ENCODE measurements at regions not wholly inside any gene's neighbourhood (a gene's known extent, or its start where the extent isn't known, plus 50 kb on each side); places are given as distances from the start of the nearest gene placed in this dataset.
"Not testable (repeated sequence)": the region's sequence is repeated elsewhere in the genome, so short reads cannot be mapped to it uniquely, and the experiment has no call there.

- Histone ChIP-seq H3K27me3 (ENCODE audit: insufficient read depth, low read length) (no peaks in the 10 kb centered on the region), H3K4me3 (ENCODE audit: low read length) (no peak overlapping the region), H3K4me1 (ENCODE audit: insufficient read depth, low read length) (no peaks in the 10 kb centered on the region), H3K36me3 (ENCODE audit: insufficient read depth, low read length) (no peaks in the 10 kb centered on the region), H3K27ac (ENCODE audit: low read depth, low read length) (no peak overlapping the region), H3K9me3 (ENCODE audit: insufficient read depth, low read depth, low read length) (peaks cover 14% of the 10 kb centered on the region), H3K9ac (ENCODE audit: low read depth, low read length) (no peak overlapping the region)
- WGBS, result 91% methylated on average over 3 of the region's 3 CpGs
Observed at GRCh38 chr5:104556957-104557356, 994.4 kb upstream of the NUDT12 start.

DNA sequence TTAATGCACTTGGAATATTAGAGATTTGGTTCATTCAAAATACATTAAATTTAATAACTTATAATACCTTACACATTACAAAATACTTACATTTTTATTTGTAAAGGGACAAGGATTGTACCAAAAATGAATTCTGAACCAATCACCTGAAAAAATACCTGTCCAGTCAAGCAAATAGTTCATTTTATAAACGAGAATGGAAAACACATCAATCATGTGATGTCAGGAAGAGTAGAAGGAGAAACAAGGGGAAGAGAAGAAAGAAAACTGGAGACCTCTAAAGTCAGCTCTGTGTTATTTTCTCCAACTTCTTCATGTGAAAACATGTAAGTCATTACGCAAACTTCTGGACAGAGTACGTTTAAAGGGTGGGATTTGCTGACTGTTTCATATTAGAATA is 989.0 kb upstream of the NUDT12 start:
- Histone ChIP-seq H3K4me1 (ENCODE audit: insufficient read depth, low read length) (no peaks in the 10 kb centered on the region), H3K9me3 (ENCODE audit: insufficient read depth, low read depth, low read length) (peaks cover 4% of the 10 kb centered on the region), H3K27ac (ENCODE audit: low read depth, low read length) (no peak overlapping the region), H3K36me3 (ENCODE audit: insufficient read depth, low read length) (no peaks in the 10 kb centered on the region), H3K9ac (ENCODE audit: low read depth, low read length) (no peak overlapping the region), H3K4me3 (ENCODE audit: low read length) (no peak overlapping the region), H3K27me3 (ENCODE audit: insufficient read depth, low read length) (no peaks in the 10 kb centered on the region)
- 95% methylated on average over 2 of the region's 3 CpGs for WGBS

DNA sequence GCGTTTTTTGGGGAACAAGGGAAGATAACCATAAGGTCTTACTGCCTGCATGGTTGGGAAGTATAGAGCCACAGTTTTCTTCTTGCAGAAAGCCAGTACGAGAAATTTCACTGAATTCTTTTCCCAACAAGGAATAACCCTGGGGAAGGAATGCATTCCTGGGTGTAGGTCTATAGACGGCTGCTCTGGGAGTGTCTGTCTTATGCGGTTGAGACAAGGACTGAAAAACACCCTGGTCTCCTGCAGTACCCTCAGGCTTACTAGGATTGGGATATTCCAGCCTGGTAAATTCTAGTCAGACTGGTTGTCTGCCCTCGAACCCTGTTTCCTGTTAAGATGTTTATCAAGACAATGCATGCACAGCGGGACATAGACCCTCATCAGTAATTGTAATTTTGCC is 984.3 kb upstream of the NUDT12 start:
- not testable (repeated sequence) for H3K4me1 ChIP-seq (ENCODE audit: insufficient read depth, low read length); H3K9ac ChIP-seq (ENCODE audit: low read depth, low read length); H3K27ac ChIP-seq (ENCODE audit: low read depth, low read length); H3K9me3 ChIP-seq (ENCODE audit: insufficient read depth, low read depth, low read length); H3K4me3 ChIP-seq (ENCODE audit: low read length); H3K27me3 ChIP-seq (ENCODE audit: insufficient read depth, low read length); H3K36me3 ChIP-seq (ENCODE audit: insufficient read depth, low read length)
- WGBS, result 94% methylated on average over 6 of the region's 6 CpGs

- 96% methylated on average over 1 of the region's 1 CpG for WGBS
- no peak overlapping the region for H3K4me3 ChIP-seq (ENCODE audit: low read length)
- no peaks in the 10 kb centered on the region for H3K27me3 ChIP-seq (ENCODE audit: insufficient read depth, low read length)
- H3K27ac ChIP-seq (ENCODE audit: low read depth, low read length), result no peak overlapping the region
- no peak overlapping the region for H3K9ac ChIP-seq (ENCODE audit: low read depth, low read length)
- no peaks in the 10 kb centered on the region for H3K9me3 ChIP-seq (ENCODE audit: insufficient read depth, low read depth, low read length)
- H3K36me3 ChIP-seq (ENCODE audit: insufficient read depth, low read length), result no peaks in the 10 kb centered on the region
- H3K4me1 ChIP-seq (ENCODE audit: insufficient read depth, low read length), result no peaks in the 10 kb centered on the region
Observed at GRCh38 chr5:104541141-104541785, 978.7 kb upstream of the NUDT12 start.

- H3K9me3 ChIP-seq (ENCODE audit: insufficient read depth, low read depth, low read length), result no peaks in the 10 kb centered on the region
- no peaks in the 10 kb centered on the region for H3K4me1 ChIP-seq (ENCODE audit: insufficient read depth, low read length)
- H3K27me3 ChIP-seq (ENCODE audit: insufficient read depth, low read length), result no peaks in the 10 kb centered on the region
- WGBS, result 94% methylated on average over 1 of the region's 1 CpG
- no peak overlapping the region for H3K4me3 ChIP-seq (ENCODE audit: low read length)
- no peak overlapping the region for H3K9ac ChIP-seq (ENCODE audit: low read depth, low read length)
- H3K27ac ChIP-seq (ENCODE audit: low read depth, low read length), result no peak overlapping the region
- H3K36me3 ChIP-seq (ENCODE audit: insufficient read depth, low read length), result no peaks in the 10 kb centered on the region
Observed at GRCh38 chr5:104540448-104540847, 977.9 kb upstream of the NUDT12 start.

DNA sequence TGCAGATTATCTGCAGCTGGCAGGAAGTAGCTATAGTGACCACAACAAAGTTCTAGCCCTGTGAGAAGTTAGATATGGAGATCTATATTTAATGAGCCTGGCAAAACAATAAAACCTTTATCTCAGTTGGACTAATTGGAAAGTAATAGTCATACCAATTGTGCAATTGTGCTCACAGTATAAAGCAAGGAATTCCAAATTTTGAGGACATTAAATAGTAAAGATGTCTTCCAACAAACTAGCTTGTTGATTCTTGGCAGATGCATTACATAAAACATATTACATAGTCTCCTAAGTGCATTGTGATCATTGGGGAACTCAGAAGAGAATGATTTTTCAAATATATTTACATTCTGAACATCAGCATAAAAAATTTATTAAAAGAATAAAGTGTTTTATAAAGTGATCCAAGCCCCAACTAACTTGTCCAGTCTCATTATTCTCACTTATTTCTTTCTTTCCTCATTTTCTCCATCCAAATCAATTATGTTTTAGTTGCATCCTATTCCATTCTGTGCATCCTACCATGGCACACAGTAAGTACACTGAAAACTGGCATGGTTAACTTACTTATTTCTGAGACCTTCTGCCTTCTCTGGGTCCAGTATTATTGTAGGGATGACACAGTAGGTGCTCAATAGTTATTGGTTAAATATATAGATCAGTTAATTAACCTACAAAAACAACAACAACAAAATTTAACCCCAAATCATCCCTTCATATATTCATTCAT is 977.2 kb upstream of the NUDT12 start:
- Histone ChIP-seq H3K9ac (ENCODE audit: low read depth, low read length) (no peak overlapping the region), H3K9me3 (ENCODE audit: insufficient read depth, low read depth, low read length) (no peaks in the 10 kb centered on the region), H3K36me3 (ENCODE audit: insufficient read depth, low read length) (no peaks in the 10 kb centered on the region), H3K4me3 (ENCODE audit: low read length) (no peak overlapping the region), H3K27me3 (ENCODE audit: insufficient read depth, low read length) (no peaks in the 10 kb centered on the region), H3K4me1 (ENCODE audit: insufficient read depth, low read length) (no peaks in the 10 kb centered on the region), H3K27ac (ENCODE audit: low read depth, low read length) (no peak overlapping the region)

- WGBS, result 97% methylated on average over 6 of the region's 6 CpGs
- H3K36me3 ChIP-seq (ENCODE audit: insufficient read depth, low read length), result no peaks in the 10 kb centered on the region
Observed at GRCh38 chr5:104538734-104539133, 976.1 kb upstream of the NUDT12 start.

DNA sequence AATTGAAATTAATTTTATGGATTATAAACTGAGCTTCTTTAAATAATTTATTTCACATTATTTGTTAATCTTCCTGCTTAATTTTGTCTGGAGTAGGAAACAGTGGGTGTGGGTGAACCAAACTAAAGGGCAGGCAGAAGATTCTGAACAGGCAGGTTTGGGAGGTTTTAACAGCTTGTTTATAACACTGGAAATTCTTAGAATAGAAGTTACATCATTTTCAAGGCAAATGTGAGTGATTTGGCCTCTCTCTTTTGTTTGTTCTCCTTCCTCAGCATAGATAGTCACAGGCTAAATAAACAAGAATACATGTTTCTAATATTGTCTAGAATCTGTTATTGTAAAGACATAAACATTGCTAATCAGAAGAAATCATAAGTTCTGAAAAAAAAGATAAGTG is 970.9 kb upstream of the NUDT12 start:
- H3K27ac ChIP-seq (ENCODE audit: low read depth, low read length), result no peak overlapping the region
- H3K9me3 ChIP-seq (ENCODE audit: insufficient read depth, low read depth, low read length), result no peaks in the 10 kb centered on the region
- H3K27me3 ChIP-seq (ENCODE audit: insufficient read depth, low read length), result no peaks in the 10 kb centered on the region
- no peak overlapping the region for H3K9ac ChIP-seq (ENCODE audit: low read depth, low read length)
- H3K4me3 ChIP-seq (ENCODE audit: low read length), result no peak overlapping the region
- H3K4me1 ChIP-seq (ENCODE audit: insufficient read depth, low read length), result no peaks in the 10 kb centered on the region
- H3K36me3 ChIP-seq (ENCODE audit: insufficient read depth, low read length), result no peaks in the 10 kb centered on the region

More at GRCh38 chr5:104538734-104539133, 976.1 kb upstream of the NUDT12 start:
- H3K4me3 ChIP-seq (ENCODE audit: low read length), result no peak overlapping the region
- no peak overlapping the region for H3K9ac ChIP-seq (ENCODE audit: low read depth, low read length)
- no peak overlapping the region for H3K27ac ChIP-seq (ENCODE audit: low read depth, low read length)
- H3K4me1 ChIP-seq (ENCODE audit: insufficient read depth, low read length), result no peaks in the 10 kb centered on the region
- H3K9me3 ChIP-seq (ENCODE audit: insufficient read depth, low read depth, low read length), result no peaks in the 10 kb centered on the region
- no peaks in the 10 kb centered on the region for H3K27me3 ChIP-seq (ENCODE audit: insufficient read depth, low read length)

- no peaks in the 10 kb centered on the region for H3K36me3 ChIP-seq (ENCODE audit: insufficient read depth, low read length)
- no peak overlapping the region for H3K27ac ChIP-seq (ENCODE audit: low read depth, low read length)
- no peak overlapping the region for H3K4me3 ChIP-seq (ENCODE audit: low read length)
- WGBS, result no CpG with 5 or more reads among the region's 1 CpG
- no peaks in the 10 kb centered on the region for H3K4me1 ChIP-seq (ENCODE audit: insufficient read depth, low read length)
- H3K9ac ChIP-seq (ENCODE audit: low read depth, low read length), result no peak overlapping the region
- H3K9me3 ChIP-seq (ENCODE audit: insufficient read depth, low read depth, low read length), result no peaks in the 10 kb centered on the region
- H3K27me3 ChIP-seq (ENCODE audit: insufficient read depth, low read length), result no peaks in the 10 kb centered on the region
Observed at GRCh38 chr5:104526866-104527265, 964.3 kb upstream of the NUDT12 start.

- no peaks in the 10 kb centered on the region for H3K27me3 ChIP-seq (ENCODE audit: insufficient read depth, low read length)
- H3K9me3 ChIP-seq (ENCODE audit: insufficient read depth, low read depth, low read length), result peaks cover 17% of the 10 kb centered on the region
- peaks cover 28% of the 10 kb centered on the region for H3K4me1 ChIP-seq (ENCODE audit: insufficient read depth, low read length)
- H3K9ac ChIP-seq (ENCODE audit: low read depth, low read length), result no peak overlapping the region
- H3K4me3 ChIP-seq (ENCODE audit: low read length), result no peak overlapping the region
- H3K36me3 ChIP-seq (ENCODE audit: insufficient read depth, low read length), result no peaks in the 10 kb centered on the region
- H3K27ac ChIP-seq (ENCODE audit: low read depth, low read length), result peak overlapping the region; percentile 61
Observed at GRCh38 chr5:104513640-104514072, 951.1 kb upstream of the NUDT12 start.

DNA sequence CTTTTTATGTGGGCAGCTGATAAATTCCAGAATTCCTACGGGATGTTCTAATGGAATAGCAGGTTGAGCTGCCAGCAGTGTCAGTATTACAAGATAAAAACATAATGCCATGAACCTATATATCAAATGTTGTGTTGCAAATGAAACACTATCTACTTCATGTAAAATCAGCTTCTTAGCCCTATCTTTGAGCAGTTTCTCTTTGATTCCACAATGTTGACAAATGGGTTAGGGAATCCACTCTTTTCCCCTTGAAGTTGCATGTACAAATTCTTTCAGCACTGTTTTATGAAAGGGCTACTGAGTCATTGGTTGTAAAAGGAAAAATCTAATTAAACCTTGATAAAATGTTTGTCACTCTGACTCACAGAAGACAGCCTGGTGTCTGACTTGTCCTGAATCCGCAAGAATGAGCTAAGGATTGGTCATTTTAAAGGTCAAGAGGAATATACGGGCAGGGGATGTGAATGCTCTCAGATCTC is 950.6 kb upstream of the NUDT12 start:
- H3K27ac ChIP-seq (ENCODE audit: low read depth, low read length), result peak overlapping the region; percentile 61; the same call in 1 of the 2 replicates
- H3K9me3 ChIP-seq (ENCODE audit: insufficient read depth, low read depth, low read length), result peaks cover 17% of the 10 kb centered on the region
- no peak overlapping the region for H3K4me3 ChIP-seq (ENCODE audit: low read length)
- H3K27me3 ChIP-seq (ENCODE audit: insufficient read depth, low read length), result no peaks in the 10 kb centered on the region
- WGBS, result 95% methylated on average over 2 of the region's 3 CpGs
- no peak overlapping the region for H3K9ac ChIP-seq (ENCODE audit: low read depth, low read length)
- H3K36me3 ChIP-seq (ENCODE audit: insufficient read depth, low read length), result no peaks in the 10 kb centered on the region
- H3K4me1 ChIP-seq (ENCODE audit: insufficient read depth, low read length), result peaks cover 28% of the 10 kb centered on the region

Measured in HUES64 (cell line).